Upper lobe of left lung (tissue), 6 donors: ENCODE measurements at regions not wholly inside any gene's neighbourhood (a gene's known extent, or its start where the extent isn't known, plus 50 kb on each side); places are given as distances from the start of the nearest gene placed in this dataset.

ENCODE experiments used
- ATAC-seq, 2 donors: fragments of 200-7000 bp; cut with Tn5 transposase; one replicate each; pipeline ENCODE4 v1.9.1; 2022; ENCODE audit warnings: mild to moderate bottlenecking in 2 of 2, moderate library complexity in 2 of 2; ENCODE audit not compliant: low FRiP score in 2 of 2
- DNase-seq, 2 donors: peaks; one replicate each; pipeline ENCODE4 v3.0.0-alpha.2; 2019 to 2020
- H3K27ac ChIP-seq, 4 donors: fragments of 200-600 bp; sonication (generic); one replicate each; pipeline ENCODE4 v1.5.1; 2016 to 2019
- H3K27me3 ChIP-seq, 4 donors: fragments of 200-600 bp; sonication (generic); one replicate each; pipeline ENCODE4 v1.5.1; 2017 to 2019
- H3K36me3 ChIP-seq, 4 donors: fragments of 200-600 bp; sonication (generic); one replicate each; pipeline ENCODE4 v1.5.1; 2016 to 2019
- H3K4me1 ChIP-seq, 4 donors: fragments of 200-600 bp; sonication (generic); one replicate each; pipeline ENCODE4 v1.5.1; 2018 to 2019
- H3K4me3 ChIP-seq, 4 donors: fragments of 200-600 bp; sonication (generic); one replicate each; pipeline ENCODE4 v1.5.1; 2017 to 2019; ENCODE audit warnings: mild to moderate bottlenecking in 2 of 4, moderate library complexity in 1 of 4
- H3K9me3 ChIP-seq, 4 donors: fragments of 200-600 bp; sonication (generic); one replicate each; pipeline ENCODE4 v1.5.1; 2018 to 2019
- CTCF ChIP-seq, 6 experiments: fragments of 450-650 bp in 4 of 6; fragments of 200-600 bp in 2 of 6; sonication (generic) in 2 of 6; IDR thresholded peaks; one replicate each; pipeline ENCODE4 v1.5.1; 2016 to 2019; ENCODE audit warnings: antibody characterized with exemption in 6 of 6
- EP300 ChIP-seq, 4 donors: sonication (generic); formaldehyde crosslinking; IDR thresholded peaks; one replicate each; pipeline ENCODE4 v1.5.1; 2017; ENCODE audit warnings: antibody characterized with exemption in 4 of 4, control low read depth in 2 of 4
- POLR2A ChIP-seq, 4 donors: fragments of 450-650 bp; IDR thresholded peaks; one replicate each; pipeline ENCODE4 v1.5.1; 2016 to 2017; ENCODE audit warnings: antibody characterized with exemption in 4 of 4, mild to moderate bottlenecking in 2 of 4
- POLR2AphosphoS5 ChIP-seq, 2 donors: sonication (generic); formaldehyde crosslinking; IDR thresholded peaks; one replicate each; pipeline ENCODE4 v1.5.1; 2017; ENCODE audit warnings: antibody characterized with exemption in 2 of 2
- WGBS, 2 donors: methylation state at CpG; one replicate each; pipeline ENCODE4 v1.1.5; 2017 to 2018; 5-methylcytosine and 5-hydroxymethylcytosine counted together
- donor health status: DM: no; HTN: no; CAD: no; lungs with moderate emphysema.
- donor health status: DM: no; HTN: yes; CAD: no; lungs with severe emphysema.

- DNase-seq (no peak), ATAC-seq (peak in 1 of 2 donors; percentile 67)
- no peaks in the 10 kb centered on the region for H3K4me1 ChIP-seq
- 42 to 49% methylated on average over 3 of the region's 3 CpGs for WGBS, 2 donors
- H3K4me3 ChIP-seq: no peak overlapping the region
- H3K27ac ChIP-seq: no peak overlapping the region
- no peaks in the 10 kb centered on the region for H3K27me3 ChIP-seq
- no peaks in the 10 kb centered on the region for H3K9me3 ChIP-seq
- H3K36me3 ChIP-seq: no peaks in the 10 kb centered on the region
- TF ChIP-seq EP300 (IDR thresholded peaks at IDR 0.05) (no peak), CTCF (IDR thresholded peaks at IDR 0.05) (peak in 3 of 6 experiments; percentile 27 to 36 (median 33)), POLR2A (IDR thresholded peaks at IDR 0.05) (no peak), POLR2AphosphoS5 (IDR thresholded peaks at IDR 0.05) (no peak)
Measured at GRCh38 chr5:87069974-87070608, 197.6 kb upstream of the RASA1 start.

GRCh38 chr5:87074072-87074471, 193.6 kb upstream of the RASA1 start:
- DNase-seq (no peak), ATAC-seq (no peak)
- Histone ChIP-seq H3K27me3 (no peaks in the 10 kb centered on the region), H3K9me3 (no peaks in the 10 kb centered on the region), H3K4me1 (no peaks in the 10 kb centered on the region), H3K36me3 (no peaks in the 10 kb centered on the region), H3K4me3 (no peak overlapping the region), H3K27ac (no peak overlapping the region)
- no peak for TF ChIP-seq POLR2AphosphoS5 (IDR thresholded peaks at IDR 0.05)
- WGBS, 2 donors: 84 to 95% methylated on average over 2 of the region's 2 CpGs

GRCh38 chr5:87074934-87075541, 192.6 kb upstream of the RASA1 start:
- 36 to 52% methylated on average over 2 of the region's 2 CpGs for WGBS, 2 donors
- peak in 1 of 2 donors; percentile 16 for ATAC-seq
- TF ChIP-seq POLR2A (IDR thresholded peaks at IDR 0.05) (no peak), EP300 (IDR thresholded peaks at IDR 0.05) (no peak), CTCF (IDR thresholded peaks at IDR 0.05) (no peak), POLR2AphosphoS5 (IDR thresholded peaks at IDR 0.05) (no peak)
- Histone ChIP-seq H3K36me3 (no peaks in the 10 kb centered on the region), H3K4me3 (no peak overlapping the region), H3K4me1 (no peaks in the 10 kb centered on the region), H3K27me3 (no peaks in the 10 kb centered on the region), H3K27ac (no peak overlapping the region), H3K9me3 (no peaks in the 10 kb centered on the region)
- DNase-seq: no peak

GRCh38 chr5:87076411-87076810, 191.3 kb upstream of the RASA1 start:
- no peak for TF ChIP-seq CTCF (IDR thresholded peaks at IDR 0.05)
- TF ChIP-seq POLR2AphosphoS5 (IDR thresholded peaks at IDR 0.05): no peak
- TF ChIP-seq POLR2A (IDR thresholded peaks at IDR 0.05): no peak
- no peak for TF ChIP-seq EP300 (IDR thresholded peaks at IDR 0.05)
- ATAC-seq (no peak), DNase-seq (no peak)
- H3K36me3 ChIP-seq: no peaks in the 10 kb centered on the region
- no peaks in the 10 kb centered on the region for H3K9me3 ChIP-seq
- 91 to 92% methylated on average over 4 of the region's 4 CpGs for WGBS, 2 donors
- H3K4me1 ChIP-seq: no peaks in the 10 kb centered on the region
- H3K27ac ChIP-seq: no peak overlapping the region
- H3K4me3 ChIP-seq: no peak overlapping the region
- no peaks in the 10 kb centered on the region for H3K27me3 ChIP-seq

DNA sequence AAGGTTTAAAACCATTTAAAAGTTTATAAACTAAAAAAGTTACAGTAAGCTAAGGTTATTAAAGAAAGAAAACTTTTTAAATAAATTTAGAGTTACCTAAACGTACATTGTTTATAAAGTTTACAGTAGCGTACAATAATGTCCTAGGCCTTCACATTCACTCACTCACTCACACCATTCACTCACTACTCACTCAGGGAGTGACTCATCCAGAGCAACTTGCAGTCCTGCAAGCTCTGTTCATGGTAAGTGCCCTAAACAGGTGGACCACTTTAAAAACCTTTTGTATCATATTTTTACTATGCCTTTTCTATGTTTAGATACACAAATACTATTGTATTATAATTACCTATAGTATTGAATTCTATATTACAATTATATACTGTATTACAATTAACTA, 190.8 kb upstream of the RASA1 start:
- Histone ChIP-seq H3K4me3 (no peak overlapping the region), H3K36me3 (no peaks in the 10 kb centered on the region), H3K27ac (no peak overlapping the region), H3K4me1 (peaks cover 0 to 4% (median 0%) of the 10 kb centered on the region in 4 donors), H3K9me3 (no peaks in the 10 kb centered on the region), H3K27me3 (no peaks in the 10 kb centered on the region)
- 83 to 89% methylated on average over 2 of the region's 2 CpGs for WGBS, 2 donors
- no peak for TF ChIP-seq CTCF (IDR thresholded peaks at IDR 0.05)
- no peak for TF ChIP-seq POLR2A (IDR thresholded peaks at IDR 0.05)
- no peak for TF ChIP-seq POLR2AphosphoS5 (IDR thresholded peaks at IDR 0.05)
- no peak for TF ChIP-seq EP300 (IDR thresholded peaks at IDR 0.05)
- DNase-seq: no peak
- no peak for ATAC-seq
